ENCODE measurements at regions not wholly inside any gene's neighbourhood (a gene's known extent, or its start where the extent isn't known, plus 50 kb on each side); places are given as distances from the start of the nearest gene placed in this dataset.

DNA sequence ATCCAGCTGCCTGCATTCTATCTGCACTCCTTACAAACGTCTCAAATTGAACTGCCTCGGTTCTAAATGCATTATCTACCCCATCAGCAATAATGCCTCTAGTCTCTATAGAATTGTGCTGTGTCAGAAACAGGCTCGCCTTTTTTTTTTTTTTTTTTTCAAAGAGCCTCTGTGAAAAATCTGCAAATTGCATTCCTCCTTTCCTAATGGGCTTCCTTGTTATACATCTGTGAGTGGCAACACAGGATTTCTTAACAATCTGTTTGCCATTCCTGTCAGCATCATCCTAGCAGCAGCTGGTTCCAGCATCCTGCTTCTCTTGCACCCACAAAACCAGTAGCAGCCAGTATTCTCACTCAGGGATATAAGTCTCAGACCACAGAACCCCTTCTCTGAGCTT lies 413.5 kb upstream of the SEMA3D start:
- intact Hi-C loops (cut with micrococcal nuclease; ENCODE audit: unreplicated experiment) = no loop called here
- CTCF ChIA-PET = interaction anchor here (0.7 kb wide), 1 partner anchor 46 kb away, joined by 10 read pairs; no protein-coding TSS in a partner anchor
- BruUV-seq (replicated peaks) = no TSS peak
- POLR2A ChIA-PET = no interaction called here
- Histone ChIP-seq H3K4me1 (peaks cover 15% of the 10 kb centered on the region), H3K4me3 (ENCODE audit: low read depth, low read length) (no peak overlapping the region), H3K27me3 (replicated peaks; ENCODE audit: control insufficient read depth, insufficient read depth, low read length) (no peaks in the 10 kb centered on the region), H3K36me3 (ENCODE audit: control insufficient read depth, insufficient read depth, low read length) (no peaks in the 10 kb centered on the region), H3K9me3 (no peaks in the 10 kb centered on the region)
- Mint-ChIP-seq H3K27ac (ENCODE audit: unreplicated experiment) (no peak overlapping the region), H3K36me3 (ENCODE audit: insufficient read depth, unreplicated experiment) (no peaks in the 10 kb centered on the region), H3K4me1 (ENCODE audit: low read depth, unreplicated experiment) (no peaks in the 10 kb centered on the region), H3K4me3 (ENCODE audit: unreplicated experiment) (no peak overlapping the region), H3K9me3 (ENCODE audit: unreplicated experiment) (peaks cover 12% of the 10 kb centered on the region), H3K27me3 (ENCODE audit: insufficient read depth, unreplicated experiment) (no peaks in the 10 kb centered on the region)
- TF ChIP-seq, protein P1, sequence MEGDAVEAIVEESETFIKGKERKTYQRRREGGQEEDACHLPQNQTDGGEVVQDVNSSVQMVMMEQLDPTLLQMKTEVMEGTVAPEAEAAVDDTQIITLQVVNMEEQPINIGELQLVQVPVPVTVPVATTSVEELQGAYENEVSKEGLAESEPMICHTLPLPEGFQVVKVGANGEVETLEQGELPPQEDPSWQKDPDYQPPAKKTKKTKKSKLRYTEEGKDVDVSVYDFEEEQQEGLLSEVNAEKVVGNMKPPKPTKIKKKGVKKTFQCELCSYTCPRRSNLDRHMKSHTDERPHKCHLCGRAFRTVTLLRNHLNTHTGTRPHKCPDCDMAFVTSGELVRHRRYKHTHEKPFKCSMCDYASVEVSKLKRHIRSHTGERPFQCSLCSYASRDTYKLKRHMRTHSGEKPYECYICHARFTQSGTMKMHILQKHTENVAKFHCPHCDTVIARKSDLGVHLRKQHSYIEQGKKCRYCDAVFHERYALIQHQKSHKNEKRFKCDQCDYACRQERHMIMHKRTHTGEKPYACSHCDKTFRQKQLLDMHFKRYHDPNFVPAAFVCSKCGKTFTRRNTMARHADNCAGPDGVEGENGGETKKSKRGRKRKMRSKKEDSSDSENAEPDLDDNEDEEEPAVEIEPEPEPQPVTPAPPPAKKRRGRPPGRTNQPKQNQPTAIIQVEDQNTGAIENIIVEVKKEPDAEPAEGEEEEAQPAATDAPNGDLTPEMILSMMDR (IDR thresholded peaks at IDR 0.05; ENCODE audit: insufficient read depth in 1 of 2, low read depth in 1 of 2, low read length in 1 of 2, severe bottlenecking in 1 of 2, unreplicated experiment in 1 of 2) = no peak
- peak in 1 of 2 experiments; percentile 4 for DNase-seq

DNA sequence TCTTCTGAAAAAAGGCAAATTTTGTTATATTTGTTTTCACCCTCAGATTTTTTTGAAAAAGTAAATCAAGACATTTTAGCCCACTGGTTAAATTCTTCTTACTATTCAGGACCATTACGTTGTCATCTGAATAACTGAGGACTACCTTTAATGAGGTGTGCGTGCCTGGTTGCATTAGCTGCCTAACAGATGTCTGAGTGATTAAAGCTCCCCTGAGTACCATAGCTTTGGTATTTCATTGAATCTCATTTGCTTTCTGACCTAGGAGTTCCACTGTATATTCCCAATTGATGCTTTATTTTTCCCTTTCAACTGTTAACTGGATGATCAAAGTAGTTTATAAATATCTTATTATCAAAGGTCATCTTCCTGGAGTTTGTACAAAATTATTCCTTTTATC lies 410.0 kb upstream of the SEMA3D start:
- no peaks in the 10 kb centered on the region for H3K27me3 Mint-ChIP-seq (ENCODE audit: insufficient read depth, unreplicated experiment)
- no peaks in the 10 kb centered on the region for H3K9me3 Mint-ChIP-seq (ENCODE audit: unreplicated experiment)
- H3K36me3 ChIP-seq (ENCODE audit: control insufficient read depth, insufficient read depth, low read length) = no peaks in the 10 kb centered on the region
- H3K27me3 ChIP-seq (replicated peaks; ENCODE audit: control insufficient read depth, insufficient read depth, low read length) = no peaks in the 10 kb centered on the region
- no peak overlapping the region for H3K4me3 Mint-ChIP-seq (ENCODE audit: unreplicated experiment)
- POLR2A ChIA-PET = no interaction called here
- no peak overlapping the region for H3K27ac Mint-ChIP-seq (ENCODE audit: unreplicated experiment)
- peaks cover 19% of the 10 kb centered on the region for H3K4me1 Mint-ChIP-seq (ENCODE audit: low read depth, unreplicated experiment)
- intact Hi-C loops (cut with micrococcal nuclease; ENCODE audit: unreplicated experiment) = no loop called here
- DNase-seq = no peak
- H3K36me3 Mint-ChIP-seq (ENCODE audit: insufficient read depth, unreplicated experiment) = no peaks in the 10 kb centered on the region
- CTCF ChIA-PET = no interaction called here
- peaks cover 30% of the 10 kb centered on the region for H3K4me1 ChIP-seq
- no peak overlapping the region for H3K4me3 ChIP-seq (ENCODE audit: low read depth, low read length)
- BruUV-seq (replicated peaks) = no TSS peak
- H3K9me3 ChIP-seq = no peaks in the 10 kb centered on the region
- TF ChIP-seq, protein P1 (IDR thresholded peaks at IDR 0.05; ENCODE audit: insufficient read depth in 1 of 2, low read depth in 1 of 2, low read length in 1 of 2, severe bottlenecking in 1 of 2, unreplicated experiment in 1 of 2) = no peak

GRCh38 chr7:85595750-85596178 lies 408.9 kb upstream of the SEMA3D start:
- no peaks in the 10 kb centered on the region; the same call in 1 of the 2 replicates for H3K9me3 ChIP-seq
- peaks cover 36% of the 10 kb centered on the region for H3K4me1 ChIP-seq
- no peaks in the 10 kb centered on the region for H3K36me3 Mint-ChIP-seq (ENCODE audit: insufficient read depth, unreplicated experiment)
- ChIA-PET POLR2A (interaction anchor here (0.7 kb wide), 1 partner anchor 9 kb away, joined by 3 read pairs; no protein-coding TSS in a partner anchor), CTCF (no interaction called here)
- no peak overlapping the region for H3K27ac Mint-ChIP-seq (ENCODE audit: unreplicated experiment)
- H3K4me3 Mint-ChIP-seq (ENCODE audit: unreplicated experiment) = no peak overlapping the region
- no peaks in the 10 kb centered on the region for H3K27me3 Mint-ChIP-seq (ENCODE audit: insufficient read depth, unreplicated experiment)
- intact Hi-C loops (cut with micrococcal nuclease; ENCODE audit: unreplicated experiment) = no loop called here
- peaks cover 19% of the 10 kb centered on the region for H3K4me1 Mint-ChIP-seq (ENCODE audit: low read depth, unreplicated experiment)
- no peaks in the 10 kb centered on the region for H3K9me3 Mint-ChIP-seq (ENCODE audit: unreplicated experiment)
- DNase-seq = no peak
- H3K36me3 ChIP-seq (ENCODE audit: control insufficient read depth, insufficient read depth, low read length) = no peaks in the 10 kb centered on the region
- TF ChIP-seq, protein P1 (IDR thresholded peaks at IDR 0.05; ENCODE audit: insufficient read depth in 1 of 2, low read depth in 1 of 2, low read length in 1 of 2, severe bottlenecking in 1 of 2, unreplicated experiment in 1 of 2) = no peak
- BruUV-seq (replicated peaks) = no TSS peak
- H3K27me3 ChIP-seq (replicated peaks; ENCODE audit: control insufficient read depth, insufficient read depth, low read length) = no peaks in the 10 kb centered on the region
- no peak overlapping the region for H3K4me3 ChIP-seq (ENCODE audit: low read depth, low read length)

Data from Caco-2 (cell line).